ENCODE measurements at regions not wholly inside any gene's neighbourhood (a gene's known extent, or its start where the extent isn't known, plus 50 kb on each side); places are given as distances from the start of the nearest gene placed in this dataset.

DNA sequence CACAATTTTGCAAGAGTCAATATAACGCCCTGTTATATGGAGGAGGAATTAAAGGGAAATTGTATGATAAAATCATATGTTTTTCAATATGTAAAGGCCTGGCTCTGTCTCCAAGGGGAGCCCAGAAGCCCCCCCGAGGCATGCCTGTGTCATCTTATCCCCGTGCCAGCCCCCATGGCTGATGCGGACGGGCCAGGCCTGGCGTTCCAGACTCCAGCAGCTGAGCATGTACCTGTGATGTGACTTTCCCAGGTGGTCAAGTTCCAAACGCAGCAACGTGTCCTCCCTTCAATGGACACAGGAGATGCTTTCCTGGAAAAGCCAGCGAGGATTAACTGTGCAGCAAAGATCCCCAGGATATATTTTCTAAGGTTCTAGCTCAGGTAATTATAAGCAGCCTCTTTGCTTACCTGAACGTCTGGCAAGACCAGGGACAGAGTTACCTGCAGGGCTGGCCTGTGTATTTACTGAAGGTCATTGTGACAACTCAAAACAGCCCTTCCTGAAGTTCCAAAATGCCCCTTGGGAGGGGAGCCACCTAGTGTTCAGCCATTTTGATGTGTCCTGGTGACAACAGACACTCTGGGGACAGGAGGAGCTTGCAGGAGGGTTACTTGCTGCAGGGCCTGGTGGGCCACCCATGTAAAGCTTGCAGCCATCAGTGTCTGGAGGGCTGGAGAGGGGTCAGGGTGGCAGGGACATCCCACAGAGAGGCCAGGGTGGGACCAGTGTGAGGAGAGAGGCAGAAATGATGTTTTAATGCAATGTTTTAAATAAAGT, 53.3 kb upstream of the RNU6ATAC start:
- no peak for DNase-seq (ENCODE audit: low read depth)
- TF ChIP-seq, protein P1, sequence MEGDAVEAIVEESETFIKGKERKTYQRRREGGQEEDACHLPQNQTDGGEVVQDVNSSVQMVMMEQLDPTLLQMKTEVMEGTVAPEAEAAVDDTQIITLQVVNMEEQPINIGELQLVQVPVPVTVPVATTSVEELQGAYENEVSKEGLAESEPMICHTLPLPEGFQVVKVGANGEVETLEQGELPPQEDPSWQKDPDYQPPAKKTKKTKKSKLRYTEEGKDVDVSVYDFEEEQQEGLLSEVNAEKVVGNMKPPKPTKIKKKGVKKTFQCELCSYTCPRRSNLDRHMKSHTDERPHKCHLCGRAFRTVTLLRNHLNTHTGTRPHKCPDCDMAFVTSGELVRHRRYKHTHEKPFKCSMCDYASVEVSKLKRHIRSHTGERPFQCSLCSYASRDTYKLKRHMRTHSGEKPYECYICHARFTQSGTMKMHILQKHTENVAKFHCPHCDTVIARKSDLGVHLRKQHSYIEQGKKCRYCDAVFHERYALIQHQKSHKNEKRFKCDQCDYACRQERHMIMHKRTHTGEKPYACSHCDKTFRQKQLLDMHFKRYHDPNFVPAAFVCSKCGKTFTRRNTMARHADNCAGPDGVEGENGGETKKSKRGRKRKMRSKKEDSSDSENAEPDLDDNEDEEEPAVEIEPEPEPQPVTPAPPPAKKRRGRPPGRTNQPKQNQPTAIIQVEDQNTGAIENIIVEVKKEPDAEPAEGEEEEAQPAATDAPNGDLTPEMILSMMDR (conservative IDR thresholded peaks at IDR 0.05; ENCODE audit: low read depth, low read length) = peak; percentile 12
- H3K4me3 ChIP-seq (ENCODE audit: low read length) = no peak overlapping the region

DNA sequence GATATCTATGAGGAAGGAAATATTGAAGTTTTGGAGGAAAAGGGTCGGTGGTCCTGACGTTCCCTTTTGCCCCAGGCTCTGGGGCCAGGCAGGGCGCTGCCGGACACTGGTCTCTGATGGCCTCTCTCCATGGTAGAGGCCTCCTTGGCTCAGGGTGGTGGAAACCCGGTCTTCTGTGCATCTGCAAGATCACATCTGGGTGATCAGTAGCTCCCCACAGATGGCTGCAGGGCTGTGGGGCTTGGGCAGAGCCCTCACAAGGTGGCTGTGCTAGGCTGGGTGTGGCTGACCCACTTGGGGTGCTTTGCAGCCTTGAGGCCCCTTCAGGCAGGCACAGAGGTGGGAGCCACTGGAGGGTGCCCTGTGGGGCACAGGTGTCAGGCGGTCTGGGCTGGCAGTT, 53.9 kb upstream of the RNU6ATAC start:
- TF ChIP-seq, protein P1 (conservative IDR thresholded peaks at IDR 0.05; ENCODE audit: low read depth, low read length) = no peak
- H3K4me3 ChIP-seq (ENCODE audit: low read length) = no peak overlapping the region
- DNase-seq (ENCODE audit: low read depth) = no peak

DNA sequence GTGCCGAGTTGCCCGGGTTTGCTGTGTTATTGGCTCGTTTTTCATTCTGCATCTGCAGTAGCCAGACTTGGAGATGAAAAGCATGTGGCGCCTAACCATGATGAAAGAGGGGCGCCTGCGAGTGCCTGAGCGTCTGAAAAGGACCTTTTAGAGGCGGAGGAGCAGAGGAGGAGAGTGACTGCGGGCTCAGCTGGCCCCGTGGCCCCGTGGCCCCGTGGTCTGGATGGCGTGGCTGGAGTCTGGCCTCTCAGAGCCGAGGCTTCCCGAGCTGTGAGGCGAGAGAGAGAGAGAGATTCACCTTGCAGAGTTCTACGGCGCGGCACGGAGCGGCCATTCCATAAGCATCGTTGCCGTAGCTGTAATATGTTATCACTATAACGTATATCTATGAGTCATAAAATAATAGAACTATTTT, 55.3 kb upstream of the RNU6ATAC start:
- TF ChIP-seq, protein P1 (conservative IDR thresholded peaks at IDR 0.05; ENCODE audit: low read depth, low read length) = no peak
- no peak for DNase-seq (ENCODE audit: low read depth)
- no peak overlapping the region for H3K4me3 ChIP-seq (ENCODE audit: low read length)

DNA sequence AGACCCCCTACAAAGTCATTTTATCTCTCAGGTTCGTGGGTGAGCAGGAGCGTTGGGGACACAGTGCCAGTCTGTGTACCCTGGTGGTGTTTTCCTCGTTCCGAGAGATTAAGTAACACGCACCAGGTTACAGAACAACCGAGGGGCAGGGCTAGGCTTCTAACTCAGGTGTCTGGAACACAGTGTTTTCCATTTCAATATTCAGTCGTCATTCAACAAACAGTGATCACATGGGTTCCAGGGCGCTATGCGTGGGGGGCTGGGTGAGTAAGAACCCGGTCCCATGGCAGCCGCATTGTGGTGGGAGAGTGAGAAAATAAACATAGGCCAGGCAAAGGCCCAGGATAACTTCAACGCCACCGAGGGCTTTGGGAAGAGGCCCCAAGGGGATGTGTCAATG, 55.9 kb upstream of the RNU6ATAC start:
- no peak for DNase-seq (ENCODE audit: low read depth)
- no peak overlapping the region for H3K4me3 ChIP-seq (ENCODE audit: low read length)
- TF ChIP-seq, protein P1 (conservative IDR thresholded peaks at IDR 0.05; ENCODE audit: low read depth, low read length) = no peak

DNA sequence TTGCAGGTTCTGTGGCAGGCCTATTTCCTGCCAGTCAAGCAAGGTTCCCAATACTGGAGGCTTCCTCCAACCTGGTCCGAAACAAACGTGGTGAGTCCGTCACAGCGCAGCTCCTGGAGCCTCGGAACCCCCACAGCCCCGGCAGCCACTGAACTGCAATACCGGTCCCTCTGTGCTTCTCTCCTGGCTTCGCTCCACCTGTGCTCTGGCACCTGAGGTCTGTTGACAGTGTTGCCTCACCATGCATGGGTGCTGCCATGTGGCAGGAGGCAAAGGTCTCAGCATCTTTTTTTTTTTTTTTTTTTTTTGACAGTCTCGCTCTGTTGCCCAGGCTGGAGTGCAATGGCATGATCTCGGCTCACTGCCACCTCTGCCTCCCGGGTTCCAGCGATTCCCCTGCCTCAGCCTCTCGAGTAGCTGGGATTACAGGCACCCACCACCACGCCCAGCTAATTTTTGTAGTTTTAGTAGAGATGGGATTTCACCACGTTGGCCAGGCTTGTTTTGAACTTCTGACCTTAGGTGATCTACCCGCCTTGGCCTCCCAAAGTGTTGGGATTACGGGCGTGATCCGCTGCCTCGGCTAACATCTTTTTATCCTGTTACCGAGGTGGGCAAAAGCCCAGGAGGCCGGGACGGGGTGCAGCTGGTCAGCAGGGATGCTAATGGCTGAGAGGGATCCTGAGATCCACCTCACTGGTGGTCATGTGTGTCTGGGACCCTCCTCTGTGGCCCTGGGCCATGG, 57.1 kb upstream of the RNU6ATAC start:
- TF ChIP-seq, protein P1 (conservative IDR thresholded peaks at IDR 0.05; ENCODE audit: low read depth, low read length) = no peak
- no peak for DNase-seq (ENCODE audit: low read depth)

DNA sequence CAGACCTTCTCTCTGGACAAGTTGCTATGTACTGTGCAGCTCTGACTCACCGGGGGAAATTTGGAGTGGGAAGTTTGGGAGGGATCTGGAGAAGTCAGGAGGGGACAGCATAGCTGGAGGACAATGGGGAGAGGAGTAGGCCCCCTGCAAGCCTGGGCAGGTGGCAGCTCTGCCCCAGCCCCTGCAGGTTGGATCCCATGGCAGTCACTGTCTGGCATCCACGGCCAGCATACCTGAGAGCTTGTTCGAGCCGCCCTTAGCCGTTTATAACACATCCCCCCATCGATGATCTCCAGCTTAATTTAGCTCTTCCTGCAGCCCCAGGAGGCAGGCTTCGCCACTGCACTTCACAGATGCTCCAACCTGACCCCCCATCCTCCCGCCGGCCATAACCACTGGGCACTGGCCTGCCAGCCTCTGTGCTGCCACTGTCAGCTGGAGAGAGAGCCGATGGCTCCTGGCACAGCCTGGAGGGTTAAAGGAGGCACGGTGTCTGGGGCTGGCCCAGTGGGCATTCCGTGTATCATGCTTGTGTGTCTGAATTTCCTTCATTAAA, 57.7 kb upstream of the RNU6ATAC start:
- TF ChIP-seq, protein P1 (conservative IDR thresholded peaks at IDR 0.05; ENCODE audit: low read depth, low read length) = no peak
- no peak overlapping the region for H3K4me3 ChIP-seq (ENCODE audit: low read length)
- DNase-seq (ENCODE audit: low read depth) = no peak

More for the DNA sequence above, 57.1 kb upstream of the RNU6ATAC start:
- no peak overlapping the region for H3K4me3 ChIP-seq (ENCODE audit: low read length)
